ENCODE measurements at regions not wholly inside any gene's neighbourhood (a gene's known extent, or its start where the extent isn't known, plus 50 kb on each side); places are given as distances from the start of the nearest gene placed in this dataset.
"Not testable (repeated sequence)": the region's sequence is repeated elsewhere in the genome, so short reads cannot be mapped to it uniquely, and the experiment has no call there.

DNA sequence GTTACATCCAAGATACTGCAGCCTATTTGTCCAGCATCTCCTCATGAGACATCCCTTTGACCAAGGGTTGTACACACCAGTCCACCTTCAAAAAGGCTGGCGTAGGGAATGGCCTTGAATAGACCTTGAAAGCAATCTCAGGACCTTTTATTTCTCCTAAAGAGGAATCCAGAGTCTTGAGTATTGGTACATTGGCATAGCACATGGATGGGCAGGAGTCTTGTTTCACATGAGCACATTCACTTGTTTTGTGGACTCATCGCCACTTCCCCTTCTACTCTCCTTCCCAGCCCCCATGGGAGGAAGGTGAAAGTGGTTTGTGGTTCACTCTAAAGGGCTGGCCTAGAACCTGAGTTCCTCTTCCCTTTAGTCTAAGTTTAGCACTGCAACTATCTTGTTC is 229.8 kb upstream of the TEKT4 start:
- H3K4me1 Mint-ChIP-seq (ENCODE audit: low read depth); H3K36me3 Mint-ChIP-seq (ENCODE audit: low read depth); DNase-seq; H3K4me3 Mint-ChIP-seq; H3K27ac Mint-ChIP-seq; H3K27me3 Mint-ChIP-seq; H3K9me3 Mint-ChIP-seq: not testable (repeated sequence)

DNA sequence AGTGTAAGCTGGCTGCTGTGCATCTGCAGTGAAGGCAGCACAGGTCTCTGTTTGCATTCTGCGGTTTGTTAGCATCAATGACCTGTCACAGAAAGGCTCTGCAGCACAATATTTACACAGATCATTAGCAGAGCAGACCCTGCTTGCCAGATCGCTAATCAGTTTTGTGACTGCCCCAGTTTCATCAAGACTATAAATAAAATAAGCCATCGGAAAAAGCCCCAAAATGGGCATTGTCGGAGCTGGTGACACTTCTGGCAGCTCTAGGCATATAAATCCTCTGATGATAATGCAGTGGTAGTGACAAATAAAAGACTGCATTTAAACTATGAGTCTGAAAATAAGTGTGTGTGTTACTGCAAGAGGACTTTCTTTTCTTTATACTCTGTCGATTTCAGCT is 219.1 kb upstream of the TEKT4 start:
- H3K9me3 Mint-ChIP-seq; H3K4me3 Mint-ChIP-seq; H3K27me3 Mint-ChIP-seq; H3K27ac Mint-ChIP-seq; DNase-seq; H3K4me1 Mint-ChIP-seq (ENCODE audit: low read depth); H3K36me3 Mint-ChIP-seq (ENCODE audit: low read depth): not testable (repeated sequence)

DNA sequence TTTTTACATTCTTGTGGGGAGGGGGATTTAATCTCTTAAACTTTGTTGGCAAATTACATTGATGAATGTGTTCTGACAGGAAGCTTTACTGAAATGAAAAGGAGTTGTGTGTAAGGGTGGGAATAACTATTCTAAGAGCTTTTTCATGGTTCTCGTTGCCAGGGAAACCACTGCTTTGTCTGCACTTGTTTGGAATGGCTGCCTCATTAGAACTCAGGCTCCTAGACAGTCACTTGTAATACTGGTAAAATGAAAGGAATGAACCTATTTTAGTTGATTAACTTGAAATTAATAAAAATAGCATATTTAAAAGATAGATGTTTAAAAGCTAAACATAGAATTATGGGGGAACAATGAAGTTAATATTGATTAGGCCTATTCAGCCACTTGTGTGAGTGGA is 201.4 kb upstream of the TEKT4 start:
- not testable (repeated sequence) for H3K36me3 Mint-ChIP-seq (ENCODE audit: low read depth); H3K27ac Mint-ChIP-seq; H3K9me3 Mint-ChIP-seq; H3K4me1 Mint-ChIP-seq (ENCODE audit: low read depth); DNase-seq; H3K4me3 Mint-ChIP-seq; H3K27me3 Mint-ChIP-seq

DNA sequence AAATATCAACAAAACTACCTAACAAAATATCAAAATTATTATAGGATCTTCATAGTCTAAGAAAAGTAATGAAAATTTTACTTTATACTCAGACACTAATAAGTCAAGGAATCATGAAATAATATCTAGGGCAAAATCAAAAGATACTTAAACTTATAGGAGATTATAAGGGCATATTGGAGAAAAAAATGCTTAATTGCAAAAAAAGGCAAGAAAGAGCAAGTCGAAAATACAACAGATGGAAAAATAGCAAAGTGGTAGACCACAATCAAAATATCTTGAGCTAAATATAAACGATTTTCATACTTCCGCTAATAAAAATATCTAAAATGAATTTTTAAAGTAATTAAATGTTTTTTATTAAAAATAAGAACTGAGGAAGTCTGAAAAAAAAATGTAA is 177.0 kb upstream of the TEKT4 start:
- not testable (repeated sequence) for H3K36me3 Mint-ChIP-seq (ENCODE audit: low read depth); DNase-seq; H3K9me3 Mint-ChIP-seq; H3K4me1 Mint-ChIP-seq (ENCODE audit: low read depth); H3K27me3 Mint-ChIP-seq; H3K4me3 Mint-ChIP-seq; H3K27ac Mint-ChIP-seq

DNA sequence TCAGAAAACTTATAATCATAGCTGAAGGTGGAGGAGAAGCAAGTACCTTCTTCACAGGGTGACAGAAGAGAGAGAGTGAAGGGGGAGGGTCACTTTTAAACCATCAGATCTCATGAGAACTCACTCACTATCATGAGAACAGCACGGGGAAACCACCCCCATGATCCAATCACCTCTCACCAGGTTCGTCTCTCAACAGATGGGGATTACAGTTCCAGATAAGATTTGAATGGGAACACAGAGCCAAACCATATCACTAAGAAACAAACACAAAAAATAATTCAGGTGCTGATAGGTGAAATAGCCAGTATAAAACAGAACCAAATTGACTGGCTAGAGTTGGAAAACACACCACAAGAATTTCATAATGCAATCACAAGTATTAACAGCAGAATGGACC is 162.2 kb upstream of the TEKT4 start:
- H3K4me1 Mint-ChIP-seq (ENCODE audit: low read depth); H3K27ac Mint-ChIP-seq; H3K9me3 Mint-ChIP-seq; H3K27me3 Mint-ChIP-seq; DNase-seq; H3K36me3 Mint-ChIP-seq (ENCODE audit: low read depth); H3K4me3 Mint-ChIP-seq: not testable (repeated sequence)

DNA sequence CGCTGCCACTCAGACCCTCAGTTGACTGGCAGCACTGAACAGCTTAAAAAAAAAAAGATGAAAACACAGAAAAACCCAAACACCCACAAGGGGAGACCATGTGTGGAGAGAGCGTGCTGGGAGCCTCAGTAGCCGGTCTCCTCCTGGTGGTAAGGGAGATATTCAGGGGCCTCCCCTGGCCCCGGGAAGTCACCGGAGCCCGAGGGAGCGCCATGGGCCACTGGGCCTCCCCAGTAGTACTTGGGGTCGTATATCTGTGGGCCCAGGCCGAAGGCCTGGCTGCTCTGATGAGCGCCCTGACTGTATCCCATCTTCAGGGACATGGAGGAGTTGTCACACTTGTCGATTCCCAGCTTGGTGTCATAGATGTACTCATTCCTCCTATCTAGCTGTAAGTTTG is 145.7 kb upstream of the TEKT4 start:
- Mint-ChIP-seq H3K36me3 (ENCODE audit: low read depth) (no peaks in the 10 kb centered on the region), H3K4me3 (no peak overlapping the region), H3K27ac (no peak overlapping the region), H3K4me1 (ENCODE audit: low read depth) (no peaks in the 10 kb centered on the region), H3K9me3 (no peaks in the 10 kb centered on the region), H3K27me3 (no peaks in the 10 kb centered on the region)
- no peak for DNase-seq

DNA sequence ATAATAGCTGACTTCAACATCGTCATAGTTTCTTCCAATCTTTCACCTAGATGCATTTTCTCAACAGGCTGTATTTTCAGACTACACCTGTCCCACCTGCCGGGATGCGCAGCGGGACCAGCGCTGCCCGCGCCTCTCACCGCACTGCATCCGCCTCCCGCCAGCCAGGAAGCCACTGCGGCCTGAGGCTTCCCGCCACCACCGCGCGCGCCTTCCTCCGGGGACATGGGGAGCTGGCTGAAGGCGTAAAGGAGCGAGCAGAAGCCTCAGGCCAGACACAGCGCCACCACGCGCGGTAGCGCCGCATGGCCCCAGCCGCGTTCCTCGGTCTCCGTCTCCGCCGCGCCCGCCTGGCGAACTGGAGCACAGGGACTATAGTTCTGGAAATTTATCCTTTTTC is 135.7 kb upstream of the TEKT4 start:
- H3K27ac Mint-ChIP-seq; H3K36me3 Mint-ChIP-seq (ENCODE audit: low read depth); DNase-seq; H3K4me3 Mint-ChIP-seq; H3K4me1 Mint-ChIP-seq (ENCODE audit: low read depth); H3K9me3 Mint-ChIP-seq: not testable (repeated sequence)
- H3K27me3 Mint-ChIP-seq = peaks cover 27% of the 10 kb centered on the region

DNA sequence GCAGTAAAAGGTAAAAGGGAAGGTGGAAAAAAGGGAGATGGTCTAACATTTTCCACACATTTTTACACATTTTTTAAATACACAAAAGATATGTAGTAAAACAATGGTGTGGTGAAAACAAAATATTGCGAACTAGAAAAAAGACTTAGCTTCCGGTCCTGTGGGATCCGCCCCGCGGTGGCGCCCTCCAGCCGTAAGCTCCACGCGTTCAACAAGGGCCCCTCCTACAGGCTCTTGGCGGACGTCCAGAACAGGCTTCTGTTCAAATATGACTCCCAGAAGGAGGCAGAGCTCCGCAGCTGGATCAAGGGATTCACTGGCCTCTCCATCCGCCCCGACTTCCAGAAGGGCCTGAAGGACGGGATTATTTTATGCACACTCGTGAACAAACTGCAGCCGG is 134.1 kb upstream of the TEKT4 start:
- H3K4me1 Mint-ChIP-seq (ENCODE audit: low read depth); H3K4me3 Mint-ChIP-seq; H3K36me3 Mint-ChIP-seq (ENCODE audit: low read depth); H3K9me3 Mint-ChIP-seq; H3K27ac Mint-ChIP-seq; DNase-seq: not testable (repeated sequence)
- H3K27me3 Mint-ChIP-seq = peaks cover 30% of the 10 kb centered on the region

DNA sequence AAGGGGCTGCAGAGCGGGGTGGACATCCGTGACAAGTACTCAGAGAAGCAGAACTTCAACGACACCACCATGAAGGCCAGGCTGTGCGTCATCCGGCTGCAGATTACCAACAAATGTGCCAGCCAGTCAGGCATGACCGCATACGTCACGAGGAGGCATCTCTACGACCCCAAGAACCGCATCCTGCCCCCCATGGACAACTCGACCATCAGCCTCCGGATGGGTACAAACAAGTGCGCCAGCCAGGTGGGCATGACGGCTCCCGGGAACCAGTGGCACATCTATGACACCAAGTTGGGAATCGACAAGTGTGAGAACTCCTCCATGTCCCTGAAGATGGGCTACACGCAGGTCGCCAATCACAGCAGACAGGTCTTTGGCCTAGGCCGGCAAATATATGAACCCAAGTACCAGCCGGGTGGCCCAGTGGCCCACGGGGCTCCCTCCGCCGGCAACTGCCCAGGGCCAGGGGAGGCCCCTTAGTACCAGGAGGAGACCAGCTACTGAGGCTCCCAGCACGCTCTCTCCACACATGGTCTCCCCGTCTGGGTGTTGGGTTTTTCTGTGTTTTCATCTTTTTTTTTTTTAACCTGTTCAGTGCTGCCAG is 133.4 kb upstream of the TEKT4 start:
- H3K36me3 Mint-ChIP-seq (ENCODE audit: low read depth); H3K4me3 Mint-ChIP-seq; H3K27ac Mint-ChIP-seq; DNase-seq; H3K4me1 Mint-ChIP-seq (ENCODE audit: low read depth); H3K9me3 Mint-ChIP-seq: not testable (repeated sequence)
- H3K27me3 Mint-ChIP-seq = peaks cover 30% of the 10 kb centered on the region

DNA sequence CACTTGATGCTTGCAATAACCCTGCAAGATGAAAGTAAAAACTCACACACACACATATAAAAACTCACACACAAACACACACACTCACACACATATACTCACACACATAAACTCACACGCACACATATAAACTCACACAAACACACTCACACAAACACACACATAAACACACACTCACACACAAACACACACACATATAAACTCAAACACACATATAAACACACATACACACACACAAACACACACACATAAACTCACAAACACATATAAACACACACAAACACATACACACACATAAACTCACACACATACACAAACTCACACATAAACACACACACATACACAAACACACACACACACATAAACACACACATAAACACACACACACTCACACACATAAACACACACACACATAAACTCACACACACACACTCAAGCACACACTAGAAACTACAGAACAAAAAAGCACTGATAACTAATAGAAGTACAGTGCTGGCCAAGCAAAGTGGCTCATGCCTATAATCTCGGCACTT is 117.7 kb upstream of the TEKT4 start:
- Mint-ChIP-seq H3K4me3 (no peak overlapping the region), H3K4me1 (ENCODE audit: low read depth) (no peaks in the 10 kb centered on the region), H3K27me3 (peaks cover 13% of the 10 kb centered on the region), H3K36me3 (ENCODE audit: low read depth) (no peaks in the 10 kb centered on the region), H3K9me3 (no peaks in the 10 kb centered on the region), H3K27ac (no peak overlapping the region)
- DNase-seq = no peak

DNA sequence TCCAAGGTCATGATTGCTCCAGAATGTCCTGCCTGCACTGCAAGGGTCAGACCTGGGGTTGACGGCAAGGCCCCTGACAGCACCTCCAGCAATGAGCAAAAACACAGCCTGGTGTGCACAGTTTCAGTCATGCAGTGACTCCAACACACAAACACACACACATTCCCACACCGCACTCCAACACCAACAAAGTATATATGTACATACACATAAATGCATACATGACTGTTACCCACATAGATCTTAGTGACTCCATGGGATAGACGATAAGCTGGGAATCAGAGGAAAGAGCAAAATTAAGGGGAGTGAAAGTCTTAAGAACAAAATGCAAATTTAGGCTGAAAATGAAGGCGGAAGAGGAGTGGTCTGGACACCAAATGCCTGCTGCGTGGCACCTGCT is 112.7 kb upstream of the TEKT4 start:
- Mint-ChIP-seq H3K4me3 (no peak overlapping the region), H3K4me1 (ENCODE audit: low read depth) (peaks cover 2% of the 10 kb centered on the region), H3K27ac (no peak overlapping the region), H3K9me3 (peaks cover 2% of the 10 kb centered on the region), H3K36me3 (ENCODE audit: low read depth) (no peaks in the 10 kb centered on the region), H3K27me3 (no peaks in the 10 kb centered on the region)
- no peak for DNase-seq

DNA sequence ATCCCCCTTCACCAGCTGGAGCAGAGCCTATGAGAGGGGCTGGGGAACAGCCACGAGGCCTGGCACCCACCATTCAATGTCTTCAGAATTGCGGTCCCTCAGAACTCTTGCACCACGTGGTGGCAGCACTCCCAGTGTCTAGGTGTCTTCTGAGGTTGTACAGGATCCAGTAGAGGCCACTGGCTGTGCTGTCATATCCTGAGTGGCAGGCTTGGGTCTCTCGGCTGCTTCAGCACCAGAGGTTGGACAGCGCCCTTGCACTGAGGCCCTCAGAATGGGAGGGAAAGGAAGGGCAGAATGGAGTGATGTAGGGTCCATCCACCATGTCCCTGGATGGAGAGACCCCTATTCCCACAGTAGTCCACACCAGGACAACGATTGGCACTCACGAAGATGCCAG is 112.0 kb upstream of the TEKT4 start:
- peaks cover 5% of the 10 kb centered on the region for H3K4me1 Mint-ChIP-seq (ENCODE audit: low read depth)

DNA sequence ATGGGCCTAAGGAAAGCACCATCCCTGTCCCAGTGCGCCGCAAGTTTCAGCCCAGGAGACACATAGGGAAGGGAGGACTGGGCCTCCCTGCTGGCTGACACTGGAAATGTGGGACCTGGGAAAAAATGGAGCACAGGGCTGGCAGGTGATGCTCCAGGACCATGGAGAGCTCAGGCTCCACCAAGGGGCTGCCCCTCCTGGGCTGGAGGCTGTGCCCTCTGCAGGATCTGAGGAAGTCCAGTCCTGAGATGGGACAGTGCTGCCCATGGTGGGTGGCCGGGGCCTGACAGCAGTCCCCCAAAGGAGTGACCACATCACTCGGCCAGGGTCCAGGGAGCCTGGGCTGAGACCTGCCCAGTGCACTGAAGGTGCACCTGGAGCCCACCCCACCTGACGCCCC is 108.6 kb upstream of the TEKT4 start:
- Mint-ChIP-seq H3K27ac (no peak overlapping the region), H3K36me3 (ENCODE audit: low read depth) (no peaks in the 10 kb centered on the region), H3K4me1 (ENCODE audit: low read depth) (peaks cover 8% of the 10 kb centered on the region)

More for the DNA sequence above, 112.0 kb upstream of the TEKT4 start:
- DNase-seq = no peak
- Mint-ChIP-seq H3K9me3 (peaks cover 2% of the 10 kb centered on the region), H3K27ac (no peak overlapping the region), H3K27me3 (no peaks in the 10 kb centered on the region), H3K36me3 (ENCODE audit: low read depth) (no peaks in the 10 kb centered on the region), H3K4me3 (no peak overlapping the region)

DNA sequence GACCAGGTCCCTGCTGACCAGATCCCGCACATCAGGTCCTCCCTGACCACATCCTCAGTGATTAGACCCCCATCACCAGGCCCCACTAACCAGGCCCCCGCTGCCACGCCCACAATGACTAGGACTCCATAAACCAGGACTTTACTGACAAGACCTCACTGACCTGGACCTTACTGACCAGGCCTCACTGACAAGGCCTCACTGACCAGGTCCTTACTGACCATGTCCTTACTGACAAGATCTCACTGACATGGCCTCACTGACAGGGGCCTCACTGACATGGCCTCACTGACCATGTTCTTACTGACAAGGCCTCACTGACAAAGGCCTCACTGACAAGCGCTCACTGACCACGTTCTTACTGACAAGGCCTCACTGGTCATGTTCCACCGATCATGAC is 107.9 kb upstream of the TEKT4 start:
- peaks cover 2% of the 10 kb centered on the region for H3K9me3 Mint-ChIP-seq
- no peak overlapping the region for H3K27ac Mint-ChIP-seq
- H3K36me3 Mint-ChIP-seq (ENCODE audit: low read depth) = no peaks in the 10 kb centered on the region
- H3K4me1 Mint-ChIP-seq (ENCODE audit: low read depth) = peaks cover 8% of the 10 kb centered on the region
- no peaks in the 10 kb centered on the region for H3K27me3 Mint-ChIP-seq
- no peak for DNase-seq
- H3K4me3 Mint-ChIP-seq = no peak overlapping the region

More for the DNA sequence above, 108.6 kb upstream of the TEKT4 start:
- no peak overlapping the region for H3K4me3 Mint-ChIP-seq
- DNase-seq = no peak
- H3K9me3 Mint-ChIP-seq = peaks cover 2% of the 10 kb centered on the region
- no peaks in the 10 kb centered on the region for H3K27me3 Mint-ChIP-seq

DNA sequence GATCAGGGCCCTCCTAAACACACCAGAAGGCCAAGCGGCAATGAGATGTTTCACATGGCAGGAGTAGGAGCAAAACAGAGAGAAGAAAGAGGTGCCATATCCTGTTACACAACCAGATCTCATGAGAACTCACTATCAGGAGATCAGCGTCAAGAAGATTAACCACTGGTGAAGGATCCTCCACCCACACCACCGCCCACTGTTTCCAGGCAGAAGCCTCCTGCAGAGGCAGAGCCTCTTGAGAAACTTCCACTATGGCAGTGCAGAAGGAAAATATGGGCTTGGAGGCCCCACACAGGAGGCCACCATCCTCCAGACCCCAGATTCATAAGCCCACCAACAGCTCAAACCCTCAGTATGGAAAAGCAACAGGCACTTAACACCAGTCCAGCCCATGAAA is 106.9 kb upstream of the TEKT4 start:
- H3K27me3 Mint-ChIP-seq; H3K27ac Mint-ChIP-seq; H3K4me3 Mint-ChIP-seq; H3K36me3 Mint-ChIP-seq (ENCODE audit: low read depth); DNase-seq; H3K9me3 Mint-ChIP-seq; H3K4me1 Mint-ChIP-seq (ENCODE audit: low read depth): not testable (repeated sequence)

DNA sequence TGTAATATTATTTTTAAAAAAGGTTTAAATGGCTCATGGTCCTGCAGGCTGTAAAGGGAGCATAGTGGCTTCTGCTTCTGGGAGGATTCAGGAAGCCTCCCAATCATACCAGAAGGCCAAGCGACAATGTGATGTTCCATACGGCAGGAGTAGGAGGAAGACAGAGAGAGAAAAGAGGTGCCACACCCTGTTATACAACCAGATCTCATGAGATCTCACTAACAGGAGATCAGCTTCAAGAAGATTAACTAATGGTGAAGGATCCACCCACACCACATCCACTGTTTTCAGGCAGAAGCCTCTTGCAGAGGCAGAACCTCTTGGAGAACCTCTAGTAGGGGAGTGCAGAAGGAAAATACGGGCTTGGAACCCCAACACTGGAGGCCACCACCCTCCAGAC is 103.9 kb upstream of the TEKT4 start:
- Mint-ChIP-seq H3K4me3 (no peak overlapping the region), H3K36me3 (ENCODE audit: low read depth) (no peaks in the 10 kb centered on the region), H3K27ac (no peak overlapping the region), H3K4me1 (ENCODE audit: low read depth) (peaks cover 8% of the 10 kb centered on the region), H3K9me3 (peaks cover 2% of the 10 kb centered on the region), H3K27me3 (no peaks in the 10 kb centered on the region)
- DNase-seq = no peak
